OCI-LY3 (cell line): ENCODE measurements at regions not wholly inside any gene's neighbourhood (a gene's known extent, or its start where the extent isn't known, plus 50 kb on each side); places are given as distances from the start of the nearest gene placed in this dataset.

Experiments used
- H2AFZ ChIP-seq: fragments of 200-600, 300-600 bp; shearing (Covaris generic); 2 replicates; pipeline ENCODE4 v1.6.0; 2014; ENCODE audit warnings: antibody characterized with exemption, low read depth, low read length
- H3K27ac ChIP-seq: fragments of 200-600, 300-600 bp; sonication (generic); 2 replicates; pipeline ENCODE4 v1.5.1; 2014; ENCODE audit warnings: mild to moderate bottlenecking, low read length, moderate library complexity, mixed read lengths
- H3K27me3 ChIP-seq: fragments of 200-600, 300-600 bp; sonication (generic); 2 replicates; pipeline ENCODE4 v1.6.1; 2014; ENCODE audit warnings: low read depth, low read length, mixed read lengths
- H3K36me3 ChIP-seq: fragments of 200-600, 300-600 bp; sonication (generic); replicated peaks from 2 replicates; pipeline ENCODE3; 2014; ENCODE audit warnings: low read depth, low read length, mixed read lengths
- H3K4me1 ChIP-seq: fragments of 300-600, 200-600 bp; sonication (generic); 2 replicates; pipeline ENCODE4 v1.6.1; 2014; ENCODE audit warnings: low read length, mixed read lengths
- H3K4me2 ChIP-seq: fragments of 200-600, 300-600 bp; sonication (generic); 2 replicates; pipeline ENCODE4 v1.6.1; 2014; ENCODE audit warnings: low read length, mixed read lengths
- H3K4me3 ChIP-seq: fragments of 300-600, 200-600 bp; sonication (generic); 2 replicates; pipeline ENCODE4 v1.5.1; 2014; ENCODE audit warnings: antibody characterized with exemption, mild to moderate bottlenecking, low read length, moderate library complexity
- H3K79me2 ChIP-seq: fragments of 300-600, 200-600 bp; shearing (Covaris generic); 2 replicates; pipeline ENCODE4 v1.6.1; 2014; ENCODE audit warnings: mild to moderate bottlenecking, low read length, mixed read lengths
- H3K9ac ChIP-seq: fragments of 300-600, 200-600 bp; shearing (Covaris generic); 2 replicates; pipeline ENCODE4 v1.6.0; 2014; ENCODE audit warnings: mild to moderate bottlenecking, low read length, moderate library complexity
- H3K9me3 ChIP-seq: fragments of 200-600, 300-600 bp; shearing (Covaris generic); 2 replicates; pipeline ENCODE4 v1.6.1; 2014; ENCODE audit warnings: low read length, mixed read lengths; ENCODE audit not compliant: insufficient read depth
- H4K20me1 ChIP-seq: fragments of 200-600, 300-600 bp; sonication (generic); 2 replicates; pipeline ENCODE4 v1.6.1; 2016; ENCODE audit warnings: low read length, mixed read lengths; ENCODE audit not compliant: insufficient read depth
- EZH2phosphoT487 ChIP-seq: fragments of 200-600 bp; shearing (Covaris generic); IDR thresholded peaks from 2 replicates; pipeline ENCODE4 v1.6.1; 2018; ENCODE audit warnings: antibody characterized with exemption, mixed run types, low read depth
- TF ChIP-seq, protein P1 (sequence below): fragments of 200-600, 300-600 bp; sonication (generic); IDR thresholded peaks from 2 replicates; pipeline ENCODE4 v1.5.1; 2014; ENCODE audit warnings: antibody characterized with exemption, low read length, low read depth

DNA sequence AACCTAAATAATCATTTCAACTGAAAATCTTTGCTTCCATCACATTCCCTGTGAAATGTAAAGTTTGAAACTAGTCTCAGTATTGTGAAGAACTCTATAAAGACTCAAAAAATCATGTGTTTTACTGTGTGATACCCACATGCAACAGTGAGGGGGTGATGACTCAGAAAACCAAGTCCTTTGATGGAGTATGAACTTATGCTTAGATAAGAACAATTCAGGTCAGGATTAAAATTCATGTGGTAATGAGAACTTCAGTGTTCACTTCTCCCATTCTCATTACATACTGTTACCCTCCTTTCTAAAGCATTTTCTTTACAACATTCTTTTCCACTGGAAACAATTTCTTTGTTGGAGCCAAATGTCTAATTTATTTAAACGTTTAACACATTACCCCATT, 360.2 kb downstream of the FSIP2 start:
- Histone ChIP-seq H3K36me3 (no peaks in the 10 kb centered on the region), H3K9me3 (no peaks in the 10 kb centered on the region), H3K4me1 (no peaks in the 10 kb centered on the region), H3K27me3 (no peaks in the 10 kb centered on the region), H3K4me2 (no peak overlapping the region), H3K4me3 (no peak overlapping the region), H3K27ac (no peak overlapping the region), H3K79me2 (no peaks in the 10 kb centered on the region), H2AFZ (no peak overlapping the region), H4K20me1 (no peaks in the 10 kb centered on the region), H3K9ac (no peak overlapping the region)
- TF ChIP-seq EZH2phosphoT487, result no peak
- TF ChIP-seq, protein P1, sequence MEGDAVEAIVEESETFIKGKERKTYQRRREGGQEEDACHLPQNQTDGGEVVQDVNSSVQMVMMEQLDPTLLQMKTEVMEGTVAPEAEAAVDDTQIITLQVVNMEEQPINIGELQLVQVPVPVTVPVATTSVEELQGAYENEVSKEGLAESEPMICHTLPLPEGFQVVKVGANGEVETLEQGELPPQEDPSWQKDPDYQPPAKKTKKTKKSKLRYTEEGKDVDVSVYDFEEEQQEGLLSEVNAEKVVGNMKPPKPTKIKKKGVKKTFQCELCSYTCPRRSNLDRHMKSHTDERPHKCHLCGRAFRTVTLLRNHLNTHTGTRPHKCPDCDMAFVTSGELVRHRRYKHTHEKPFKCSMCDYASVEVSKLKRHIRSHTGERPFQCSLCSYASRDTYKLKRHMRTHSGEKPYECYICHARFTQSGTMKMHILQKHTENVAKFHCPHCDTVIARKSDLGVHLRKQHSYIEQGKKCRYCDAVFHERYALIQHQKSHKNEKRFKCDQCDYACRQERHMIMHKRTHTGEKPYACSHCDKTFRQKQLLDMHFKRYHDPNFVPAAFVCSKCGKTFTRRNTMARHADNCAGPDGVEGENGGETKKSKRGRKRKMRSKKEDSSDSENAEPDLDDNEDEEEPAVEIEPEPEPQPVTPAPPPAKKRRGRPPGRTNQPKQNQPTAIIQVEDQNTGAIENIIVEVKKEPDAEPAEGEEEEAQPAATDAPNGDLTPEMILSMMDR, result no peak

DNA sequence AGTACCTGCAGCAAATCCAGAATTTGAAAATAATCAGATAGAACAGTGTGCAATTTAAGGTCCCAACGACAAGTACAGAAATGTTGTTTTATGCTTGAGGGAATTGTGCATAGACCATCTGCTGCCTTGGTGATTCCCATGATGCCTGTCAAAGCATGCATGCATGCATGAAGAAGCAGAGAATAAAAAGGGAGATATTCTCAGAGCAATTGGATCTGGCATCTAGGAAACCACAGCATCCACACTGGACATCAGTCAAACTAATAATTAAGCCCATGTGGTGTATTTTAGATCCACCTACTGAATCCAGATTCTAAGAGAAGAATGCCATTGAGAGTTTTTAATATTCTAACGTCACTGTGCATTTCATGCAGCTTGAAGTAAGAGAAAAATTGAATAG, 361.2 kb downstream of the FSIP2 start:
- Histone ChIP-seq H2AFZ (no peak overlapping the region), H3K4me1 (no peaks in the 10 kb centered on the region), H3K79me2 (no peaks in the 10 kb centered on the region), H3K4me2 (no peak overlapping the region), H3K9ac (no peak overlapping the region), H4K20me1 (no peaks in the 10 kb centered on the region), H3K27ac (no peak overlapping the region), H3K27me3 (no peaks in the 10 kb centered on the region), H3K36me3 (no peaks in the 10 kb centered on the region), H3K9me3 (no peaks in the 10 kb centered on the region), H3K4me3 (no peak overlapping the region)
- no peak for TF ChIP-seq EZH2phosphoT487
- TF ChIP-seq, protein P1, result no peak

DNA sequence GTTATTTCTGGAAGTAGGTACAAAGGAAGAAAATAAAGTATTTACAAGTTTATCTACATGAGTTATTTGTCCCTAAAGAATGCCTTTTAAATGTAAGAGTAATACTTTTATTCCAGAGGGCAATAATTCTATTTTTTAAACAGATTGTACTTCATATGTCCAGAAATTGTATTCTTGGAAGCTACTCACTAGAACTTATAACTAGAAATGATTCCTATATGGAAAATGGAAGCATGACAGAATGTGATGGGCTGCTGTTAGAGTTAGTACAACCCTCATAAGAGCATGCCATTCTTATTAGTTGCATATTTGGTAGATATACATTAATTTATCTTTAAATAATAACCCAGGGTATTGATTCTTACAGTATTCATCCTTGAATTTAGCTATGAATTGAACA, 362.0 kb downstream of the FSIP2 start:
- Histone ChIP-seq H2AFZ (no peak overlapping the region), H3K79me2 (no peaks in the 10 kb centered on the region), H4K20me1 (no peaks in the 10 kb centered on the region), H3K36me3 (no peaks in the 10 kb centered on the region), H3K27me3 (no peaks in the 10 kb centered on the region), H3K27ac (no peak overlapping the region), H3K4me1 (no peaks in the 10 kb centered on the region), H3K4me3 (no peak overlapping the region), H3K9me3 (no peaks in the 10 kb centered on the region), H3K9ac (no peak overlapping the region), H3K4me2 (no peak overlapping the region)
- no peak for TF ChIP-seq EZH2phosphoT487
- TF ChIP-seq, protein P1, result no peak

DNA sequence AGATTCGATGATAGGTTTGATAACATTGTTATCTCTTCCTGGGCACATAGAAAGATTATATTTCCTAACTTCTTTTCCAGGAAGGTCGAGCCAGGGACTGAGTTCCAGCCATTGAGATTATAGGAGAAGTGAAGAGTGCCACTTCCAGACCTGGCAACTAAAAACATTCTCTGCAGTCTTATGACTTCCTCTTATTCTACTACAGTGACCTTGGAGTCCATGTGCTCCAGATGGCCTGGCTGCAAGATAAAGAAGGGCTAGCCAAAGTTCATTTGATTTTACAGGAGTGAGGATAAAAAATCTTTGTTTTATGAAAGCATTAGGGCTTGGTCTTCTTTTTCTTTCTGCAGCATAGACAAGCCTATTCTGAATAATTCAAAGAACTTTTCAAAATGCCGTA, 363.0 kb downstream of the FSIP2 start:
- Histone ChIP-seq H3K4me3 (no peak overlapping the region), H2AFZ (no peak overlapping the region), H3K9ac (no peak overlapping the region), H3K4me2 (no peak overlapping the region), H3K9me3 (no peaks in the 10 kb centered on the region), H3K79me2 (no peaks in the 10 kb centered on the region), H3K27ac (no peak overlapping the region), H3K27me3 (no peaks in the 10 kb centered on the region), H4K20me1 (no peaks in the 10 kb centered on the region), H3K36me3 (no peaks in the 10 kb centered on the region), H3K4me1 (no peaks in the 10 kb centered on the region)
- TF ChIP-seq, protein P1, result no peak
